HepG2 (cell line): ENCODE measurements at regions not wholly inside any gene's neighbourhood (a gene's known extent, or its start where the extent isn't known, plus 50 kb on each side); places are given as distances from the start of the nearest gene placed in this dataset.

Experiments used
- ATAC-seq: fragments of 200-7000 bp; cut with Tn5 transposase; 3 replicates; pipeline ENCODE4 v1.9.1; 2020; ENCODE audit warnings: mild to moderate bottlenecking, moderate library complexity
- BruUV-seq: library from RNA; stranded (reverse); fragments of 400-500 nt; replicated peaks from 2 replicates; lab custom pipeline; 2021; lab: Mats Ljungman, UMichigan
- CTCF ChIA-PET: fragments of 300-600 bp; formaldehyde crosslinking; extraction: SDS; loops from one replicate; lab custom pipeline; 2021; ENCODE audit warnings: low total read pairs, inconsistent platforms, low intra/inter-chr PET ratio; lab: Yijun Ruan, JAX
- POLR2A ChIA-PET: fragments of 350-600 bp; sonication (Branson Sonifier 250); formaldehyde crosslinking; loops from one replicate; lab custom pipeline; 2020; ENCODE audit warnings: antibody characterized with exemption, inconsistent platforms; lab: Yijun Ruan, JAX
- DNase-seq: peaks from one replicate; pipeline ENCODE4 v3.0.0-alpha.2; 2015; ENCODE audit warnings: low spot score
- FAIRE-seq: peaks from 3 replicates; lab custom pipeline; 2011; peaks lifted over from hg19 to GRCh38; lab: Jason Lieb, UNC
- H2AFZ ChIP-seq: one replicate; pipeline ENCODE4 v1.6.1; 2011; ENCODE audit warnings: low read length, inconsistent platforms
- H3K27ac ChIP-seq: fragments of 300-600 bp; 3 replicates; pipeline ENCODE4 v1.8.0; 2011; ENCODE audit warnings: mixed run types, mild to moderate bottlenecking, mixed read lengths, low read length, inconsistent platforms; ENCODE audit not compliant: insufficient read depth; ENCODE audit errors: extremely low read length
- H3K27me3 ChIP-seq, 2 experiments: fragments of 200-600 bp in 1 of 2; 2 replicates in 1 of 2; 3 replicates in 1 of 2; pipeline versions ENCODE4 v1.6.0 to v1.8.0; 2011; ENCODE audit warnings: low read length in 2 of 2, mild to moderate bottlenecking in 2 of 2, moderate library complexity in 2 of 2, inconsistent platforms in 1 of 2; ENCODE audit not compliant: insufficient read depth in 2 of 2, control insufficient read depth in 1 of 2
- H3K36me3 ChIP-seq, 2 experiments: fragments of 200-600 bp in 1 of 2; replicated peaks in 1 of 2; 2 replicates in 1 of 2; 3 replicates in 1 of 2; pipeline versions ENCODE4 v1.5.1 to v1.8.0; 2011; ENCODE audit warnings: low read length in 2 of 2, inconsistent platforms in 1 of 2; ENCODE audit not compliant: insufficient read depth in 2 of 2, control insufficient read depth in 1 of 2
- H3K4me1 ChIP-seq: 2 replicates; pipeline ENCODE4 v1.5.1; 2012; ENCODE audit warnings: low read length, inconsistent platforms; ENCODE audit not compliant: insufficient read depth
- H3K4me2 ChIP-seq: 2 replicates; pipeline ENCODE4 v1.6.0; 2011; ENCODE audit warnings: low read depth, low read length, inconsistent platforms
- H3K4me3 ChIP-seq, 3 experiments: fragments of 200-600 bp in 1 of 3; sonication (generic), shearing (Covaris generic) in 1 of 3; replicated peaks in 1 of 3; 2 replicates each; pipeline ENCODE4 v1.5.1; 2011 to 2016; ENCODE audit warnings: low read length in 3 of 3, inconsistent platforms in 2 of 3, low read depth in 2 of 3, mild to moderate bottlenecking in 2 of 3, control low read depth in 1 of 3, mixed read lengths in 1 of 3; ENCODE audit not compliant: insufficient read depth in 1 of 3
- H3K79me2 ChIP-seq: one replicate; pipeline ENCODE4 v1.6.1; 2011; ENCODE audit warnings: low read length, inconsistent platforms; ENCODE audit not compliant: insufficient read depth
- H3K9ac ChIP-seq: 2 replicates; pipeline ENCODE4 v1.6.0; 2011; ENCODE audit warnings: mild to moderate bottlenecking, low read depth, low read length, inconsistent platforms; ENCODE audit not compliant: insufficient read depth
- H3K9me3 ChIP-seq: 2 replicates; pipeline ENCODE4 v1.5.1; 2012; ENCODE audit warnings: mild to moderate bottlenecking, low read length
- H4K20me1 ChIP-seq: 2 replicates; pipeline ENCODE4 v1.6.0; 2011; ENCODE audit warnings: inconsistent platforms, mild to moderate bottlenecking, low read length, moderate library complexity; ENCODE audit not compliant: insufficient read depth
- CEBPG ChIP-seq: IDR thresholded peaks from 2 replicates; pipeline ENCODE4 v1.6.1; 2016
- FOXA3 ChIP-seq: IDR thresholded peaks from 2 replicates; pipeline ENCODE4 v1.6.1; 2016; ENCODE audit warnings: missing genetic modification reagents, missing compliant biosample characterization
- JUN ChIP-seq: sonication (generic); formaldehyde crosslinking; IDR thresholded peaks from 2 replicates; pipeline ENCODE4 v1.4.0; 2020; ENCODE audit warnings: mild to moderate bottlenecking, missing genetic modification reagents
- MIXL1 ChIP-seq: IDR thresholded peaks from 2 replicates; pipeline ENCODE4 v1.6.1; 2016
- SIN3A ChIP-seq: IDR thresholded peaks from 2 replicates; pipeline ENCODE4 v1.6.1; 2011; ENCODE audit warnings: low read depth, mild to moderate bottlenecking, control low read depth, low read length, borderline replicate concordance
- SP4 ChIP-seq: sonication (generic); formaldehyde crosslinking; IDR thresholded peaks from 2 replicates; pipeline ENCODE4 v1.8.1; 2023; ENCODE audit warnings: mild to moderate bottlenecking, missing genetic modification reagents
- TAF1 ChIP-seq: sonication (generic); formaldehyde crosslinking; IDR thresholded peaks from 2 replicates; pipeline ENCODE4 v1.4.0; 2020; ENCODE audit warnings: missing genetic modification reagents
- ZNF180 ChIP-seq: sonication (generic); formaldehyde crosslinking; IDR thresholded peaks from 2 replicates; pipeline ENCODE4 v1.4.0; 2020; ENCODE audit warnings: low read depth, missing genetic modification reagents, borderline replicate concordance
- ZNF710 ChIP-seq: sonication (generic); formaldehyde crosslinking; IDR thresholded peaks from 2 replicates; pipeline ENCODE4 v1.5.0; 2020; ENCODE audit warnings: mild to moderate bottlenecking, missing genetic modification reagents, borderline replicate concordance
- ZNF737 ChIP-seq: sonication (generic); formaldehyde crosslinking; IDR thresholded peaks from 2 replicates; pipeline ENCODE4 v1.5.0; 2020; ENCODE audit warnings: missing genetic modification reagents, mild to moderate bottlenecking, borderline replicate concordance
- WGBS: methylation state at CpG from one replicate; pipeline ENCODE4 v1.1.6; 2017; ENCODE audit warnings: low lambda C conversion rate; 5-methylcytosine and 5-hydroxymethylcytosine counted together
- in situ Hi-C: cut with HindIII; loops from 2 replicates; pipeline ENCODE4 v1.10.0; 2017; ENCODE audit warnings: low pct_unique_long_range_greater_than_20kb; ENCODE audit not compliant: extremely low pct_ligation_motif_present
- intact Hi-C: fragments of 100-400 bp; cut with micrococcal nuclease; formaldehyde crosslinking; loops from one replicate; pipeline ENCODE4 v1.10.0; 2022; ENCODE audit not compliant: unreplicated experiment

- ChIA-PET CTCF (no interaction called here), POLR2A (no interaction called here)
- H3K79me2 ChIP-seq = no peaks in the 10 kb centered on the region
- H4K20me1 ChIP-seq = no peaks in the 10 kb centered on the region
- WGBS = 39% methylated on average over 10 of the region's 10 CpGs
- no peak overlapping the region for H3K4me3 ChIP-seq
- H3K27me3 ChIP-seq = peaks cover 0 to 35% of the 10 kb centered on the region in 2 experiments; a peak in 3 of 5 replicates
- no TSS peak for BruUV-seq
- H3K9ac ChIP-seq = no peak overlapping the region
- no peak overlapping the region for H2AFZ ChIP-seq
- TF ChIP-seq CEBPG (CRISPR knock-in tag) (no peak), FOXA3 (no peak)
- FAIRE-seq (no peak), DNase-seq (no peak), ATAC-seq (no peak)
- H3K9me3 ChIP-seq = peaks cover 6% of the 10 kb centered on the region; the same call in 1 of the 2 replicates
- H3K4me2 ChIP-seq = no peak overlapping the region
- H3K27ac ChIP-seq = no peak overlapping the region
- intact Hi-C loops (no loop called here), in situ Hi-C loops (no loop called here)
- no peaks in the 10 kb centered on the region for H3K4me1 ChIP-seq
- no peaks in the 10 kb centered on the region for H3K36me3 ChIP-seq
Observed at GRCh38 chr6:169084067-169084466, 169.6 kb downstream of the THBS2 start.

- Histone ChIP-seq H3K9me3 (no peaks in the 10 kb centered on the region; the same call in 1 of the 2 replicates), H4K20me1 (no peaks in the 10 kb centered on the region), H3K27me3 (peaks cover 0 to 39% of the 10 kb centered on the region in 2 experiments; a peak in 3 of 5 replicates), H3K4me2 (no peak overlapping the region), H2AFZ (no peak overlapping the region), H3K9ac (no peak overlapping the region), H3K4me3 (no peak overlapping the region), H3K4me1 (no peaks in the 10 kb centered on the region), H3K79me2 (no peaks in the 10 kb centered on the region), H3K36me3 (no peaks in the 10 kb centered on the region), H3K27ac (no peak overlapping the region)
- intact Hi-C loops (no loop called here), in situ Hi-C loops (no loop called here)
- ChIA-PET POLR2A (no interaction called here), CTCF (no interaction called here)
- no TSS peak for BruUV-seq
- TF ChIP-seq TAF1 (CRISPR knock-in tag) (no peak), ZNF737 (no peak), JUN (CRISPR knock-in tag) (no peak), SP4 (CRISPR knock-in tag) (no peak), SIN3A (no peak), MIXL1 (CRISPR knock-in tag) (no peak), ZNF180 (no peak), ZNF710 (no peak)
- ATAC-seq (no peak), FAIRE-seq (no peak), DNase-seq (no peak)
- 9% methylated on average over 3 of the region's 3 CpGs for WGBS
Observed at GRCh38 chr6:169083508-169083874, 170.2 kb downstream of the THBS2 start.
